ENCODE measurements at regions not wholly inside any gene's neighbourhood (a gene's known extent, or its start where the extent isn't known, plus 50 kb on each side); places are given as distances from the start of the nearest gene placed in this dataset.
A peak's percentile ranks its signal among the peaks of the same experiment; 100 is the strongest.

DNA sequence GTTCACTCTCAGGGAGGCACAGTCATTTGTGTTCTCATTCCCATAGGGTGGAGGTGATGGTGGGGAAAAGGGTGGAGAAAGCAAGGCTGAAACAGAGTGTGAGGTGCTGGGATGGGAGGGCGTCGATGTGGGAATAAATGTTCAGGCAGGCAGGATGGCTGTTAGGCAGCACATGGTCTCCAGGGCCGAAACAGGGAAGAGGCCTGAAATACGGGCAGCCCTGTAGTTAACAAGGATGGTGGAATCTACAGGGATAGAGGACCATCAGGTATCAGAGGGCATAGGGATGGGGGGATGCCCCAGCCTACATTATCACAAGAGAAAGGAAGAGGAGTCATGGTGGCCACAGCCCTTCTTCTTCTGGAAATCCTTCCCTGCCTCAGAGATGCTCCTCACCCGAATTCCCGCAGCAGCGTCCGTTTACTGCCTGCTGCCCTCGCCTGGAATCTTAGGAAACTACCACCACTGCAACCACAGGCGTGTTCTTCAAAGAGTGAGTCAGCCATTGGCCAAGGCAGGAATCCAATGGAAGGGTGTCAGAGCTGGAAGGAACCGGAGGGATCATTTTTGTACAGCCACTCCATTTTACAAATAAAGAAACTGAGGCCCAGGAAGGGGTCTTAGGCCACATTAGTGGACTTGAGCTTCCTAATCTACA is 49.7 kb upstream of the POMGNT2 start:
- DNase-seq (ENCODE audit: low spot score), result peak; percentile 67
- ATAC-seq, result peak; percentile 98
